ENCODE measurements at regions not wholly inside any gene's neighbourhood (a gene's known extent, or its start where the extent isn't known, plus 50 kb on each side); places are given as distances from the start of the nearest gene placed in this dataset.

DNA sequence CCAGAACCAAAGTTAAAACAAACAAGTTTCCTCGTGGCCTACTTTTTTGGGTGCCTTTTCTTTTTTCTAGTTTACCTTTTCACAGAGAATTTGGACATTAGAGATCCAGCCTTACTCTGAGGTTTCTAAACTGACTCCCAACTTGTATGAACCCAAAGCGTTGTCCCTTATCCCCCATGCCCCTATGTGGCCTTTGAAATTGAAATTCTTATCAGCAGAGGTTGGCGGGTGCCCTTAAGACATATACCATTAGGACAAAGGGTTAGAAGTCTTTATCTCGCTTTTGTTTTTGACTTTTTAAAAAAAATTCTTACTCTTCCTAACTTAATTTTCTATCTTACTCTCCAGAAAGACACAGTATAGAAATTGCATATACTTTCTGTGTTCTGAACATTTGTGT lies 76.3 kb upstream of the C7orf33 start:
- TF ChIP-seq CTCF (IDR thresholded peaks at IDR 0.05; ENCODE audit: poor library complexity): no peak
- TF ChIP-seq EZH2 (IDR thresholded peaks at IDR 0.05; ENCODE audit: borderline replicate concordance): no peak
